H1 (cell line): ENCODE measurements at regions not wholly inside any gene's neighbourhood (a gene's known extent, or its start where the extent isn't known, plus 50 kb on each side); places are given as distances from the start of the nearest gene placed in this dataset.

Experiments used
- CTCF ChIA-PET: fragments of 300-600 bp; sonication (Branson Sonifier 250); formaldehyde crosslinking; loops from one replicate; lab custom pipeline; 2021; ENCODE audit not compliant: partially characterized antibody; lab: Charles Lee
- POLR2A ChIA-PET: fragments of 300-600 bp; sonication (Branson Sonifier 250); formaldehyde crosslinking; loops from one replicate; lab custom pipeline; 2021; ENCODE audit warnings: inconsistent platforms; ENCODE audit not compliant: partially characterized antibody; lab: Charles Lee
- DNase-seq, 2 experiments: peaks; one replicate each; pipeline versions ENCODE4 v3.0.0 to v3.0.0-alpha.2; 2010 to 2022; ENCODE audit warnings: low spot score in 2 of 2, low read depth in 1 of 2, mixed read lengths in 1 of 2
- FAIRE-seq: peaks from 2 replicates; lab custom pipeline; 2011; peaks lifted over from hg19 to GRCh38; lab: Jason Lieb, UNC
- H2AFZ ChIP-seq: 2 replicates; pipeline ENCODE4 v1.8.1; 2012; ENCODE audit warnings: low read length, inconsistent platforms
- H2AK5ac ChIP-seq: 2 replicates; pipeline ENCODE4 v1.6.1; 2013; ENCODE audit warnings: low read depth, low read length
- H2BK120ac ChIP-seq: replicated peaks from 2 replicates; pipeline ENCODE3; 2013; ENCODE audit warnings: low read depth, low read length, inconsistent platforms
- H2BK12ac ChIP-seq: 2 replicates; pipeline ENCODE4 v1.6.1; 2013; ENCODE audit warnings: low read depth, low read length
- H2BK15ac ChIP-seq: 2 replicates; pipeline ENCODE4 v1.6.1; 2013; ENCODE audit warnings: low read length
- H2BK20ac ChIP-seq: 2 replicates; pipeline ENCODE4 v1.6.1; 2013; ENCODE audit warnings: low read length
- H2BK5ac ChIP-seq: 2 replicates; pipeline ENCODE4 v1.6.1; 2013; ENCODE audit warnings: low read depth, low read length
- H3K14ac ChIP-seq: 2 replicates; pipeline ENCODE4 v1.6.1; 2013; ENCODE audit warnings: inconsistent platforms; ENCODE audit not compliant: insufficient read length
- H3K18ac ChIP-seq: 2 replicates; pipeline ENCODE4 v1.6.1; 2013; ENCODE audit warnings: low read length; ENCODE audit errors: extremely low read depth
- H3K23ac ChIP-seq: 2 replicates; pipeline ENCODE4 v1.6.1; 2013; ENCODE audit warnings: inconsistent platforms; ENCODE audit not compliant: insufficient read length
- H3K23me2 ChIP-seq: 2 replicates; pipeline ENCODE4 v1.6.1; 2013; ENCODE audit warnings: low read depth, low read length
- H3K27ac ChIP-seq: 2 replicates; pipeline ENCODE4 v1.6.1; 2011; ENCODE audit warnings: low read depth, low read length, inconsistent platforms
- H3K27me3 ChIP-seq, 4 experiments: replicated peaks in 1 of 4; 1 replicate in 1 of 4; 2 replicates in 3 of 4; pipeline versions ENCODE4 v1.6.1 to v1.8.1; 2011 to 2013; ENCODE audit warnings: low read length in 3 of 4, mild to moderate bottlenecking in 3 of 4, inconsistent platforms in 2 of 4, mixed read lengths in 2 of 4, moderate library complexity in 1 of 4; ENCODE audit not compliant: control insufficient read depth in 3 of 4, insufficient read depth in 3 of 4; ENCODE audit errors: extremely low read depth in 1 of 4
- H3K36me3 ChIP-seq, 4 experiments: 2 replicates each; pipeline versions ENCODE4 v1.6.1 to v1.8.1; 2011 to 2013; ENCODE audit warnings: mild to moderate bottlenecking in 4 of 4, low read length in 3 of 4, moderate library complexity in 2 of 4, control low read depth in 1 of 4, inconsistent platforms in 1 of 4; ENCODE audit not compliant: insufficient read depth in 4 of 4, control insufficient read depth in 2 of 4
- H3K4ac ChIP-seq: replicated peaks from 2 replicates; pipeline ENCODE3; 2013; ENCODE audit warnings: low read length, low read depth, mixed read lengths, inconsistent platforms; ENCODE audit not compliant: insufficient read length
- H3K4me1 ChIP-seq, 4 experiments: replicated peaks in 1 of 4; 1 replicate in 1 of 4; 2 replicates in 3 of 4; pipeline versions ENCODE4 v1.6.1 to v1.8.1; 2011 to 2013; ENCODE audit warnings: low read length in 3 of 4, inconsistent platforms in 2 of 4, mixed read lengths in 1 of 4; ENCODE audit not compliant: insufficient read depth in 4 of 4, control insufficient read depth in 3 of 4
- H3K4me2 ChIP-seq, 2 experiments: 2 replicates each; pipeline versions ENCODE4 v1.6.1 to v1.8.1; 2011 to 2013; ENCODE audit warnings: low read depth in 2 of 2, low read length in 2 of 2, control low read depth in 1 of 2, inconsistent platforms in 1 of 2, mild to moderate bottlenecking in 1 of 2; ENCODE audit not compliant: insufficient read depth in 1 of 2
- H3K4me3 ChIP-seq, 4 experiments: fragments of 200-600, 300-600 bp in 1 of 4; sonication (generic), shearing (Covaris generic), sonication (Bioruptor Twin) in 1 of 4; 2 replicates each; pipeline versions ENCODE4 v1.5.1 to v1.8.1; 2011 to 2016; ENCODE audit warnings: low read length in 4 of 4, low read depth in 3 of 4, control low read depth in 2 of 4, inconsistent platforms in 2 of 4, mild to moderate bottlenecking in 2 of 4, mixed read lengths in 1 of 4, moderate library complexity in 1 of 4; ENCODE audit not compliant: insufficient read depth in 2 of 4; ENCODE audit errors: extremely low read depth in 1 of 4
- H3K56ac ChIP-seq: replicated peaks from 2 replicates; pipeline ENCODE3; 2013; ENCODE audit warnings: low read depth, mild to moderate bottlenecking, mixed read lengths, low read length, inconsistent platforms; ENCODE audit not compliant: insufficient read length
- H3K79me1 ChIP-seq: 2 replicates; pipeline ENCODE4 v1.6.1; 2013; ENCODE audit warnings: low read depth, low read length, control low read depth
- H3K79me2 ChIP-seq, 2 experiments: 2 replicates each; pipeline versions ENCODE4 v1.6.1 to v1.8.1; 2012 to 2013; ENCODE audit warnings: low read length in 2 of 2, mild to moderate bottlenecking in 2 of 2, inconsistent platforms in 1 of 2; ENCODE audit not compliant: insufficient read depth in 2 of 2, control insufficient read depth in 1 of 2
- H3K9ac ChIP-seq, 4 experiments: replicated peaks in 1 of 4; 1 replicate in 1 of 4; 2 replicates in 3 of 4; pipeline versions ENCODE4 v1.6.1 to v1.8.1; 2011 to 2013; ENCODE audit warnings: low read depth in 3 of 4, low read length in 3 of 4, control low read depth in 2 of 4, mild to moderate bottlenecking in 2 of 4, moderate library complexity in 2 of 4, inconsistent platforms in 1 of 4; ENCODE audit errors: extremely low read depth in 1 of 4
- H3K9me3 ChIP-seq, 2 experiments: 2 replicates each; pipeline versions ENCODE4 v1.6.1 to v1.8.1; 2012 to 2013; ENCODE audit warnings: mild to moderate bottlenecking in 2 of 2, moderate library complexity in 2 of 2, control low read depth in 1 of 2, inconsistent platforms in 1 of 2, low read depth in 1 of 2, low read length in 1 of 2, mixed read lengths in 1 of 2; ENCODE audit not compliant: insufficient read depth in 2 of 2
- H4K20me1 ChIP-seq, 2 experiments: replicated peaks in 1 of 2; 2 replicates each; pipeline versions ENCODE3 to v1.8.1; 2011 to 2013; ENCODE audit warnings: inconsistent platforms in 2 of 2, low read length in 2 of 2, mild to moderate bottlenecking in 1 of 2; ENCODE audit not compliant: insufficient read depth in 2 of 2, control insufficient read depth in 1 of 2
- H4K5ac ChIP-seq: 2 replicates; pipeline ENCODE4 v1.6.1; 2013; ENCODE audit warnings: low read length, low read depth, mixed read lengths, inconsistent platforms; ENCODE audit not compliant: insufficient read length
- H4K8ac ChIP-seq: 2 replicates; pipeline ENCODE4 v1.8.0; 2013; ENCODE audit warnings: mild to moderate bottlenecking, moderate library complexity, low read length, inconsistent platforms; ENCODE audit not compliant: insufficient read depth; ENCODE audit errors: extremely low read depth
- H4K91ac ChIP-seq: replicated peaks from 2 replicates; pipeline ENCODE3; 2013; ENCODE audit warnings: low read length, mixed read lengths, inconsistent platforms; ENCODE audit not compliant: insufficient read length
- BACH1 ChIP-seq: IDR thresholded peaks from 2 replicates; pipeline ENCODE4 v1.6.1; 2012; ENCODE audit warnings: low read length, improper control_type of control experiment
- BRCA1 ChIP-seq: IDR thresholded peaks from 2 replicates; pipeline ENCODE4 v1.6.1; 2012; ENCODE audit warnings: low read depth, low read length, improper control_type of control experiment
- CHD2 ChIP-seq: IDR thresholded peaks from 2 replicates; pipeline ENCODE4 v1.6.1; 2012; ENCODE audit warnings: low read length, improper control_type of control experiment
- CTBP2 ChIP-seq: IDR thresholded peaks from 2 replicates; pipeline ENCODE4 v1.7.0; 2011; ENCODE audit warnings: borderline replicate concordance, mild to moderate bottlenecking, moderate library complexity, mixed read lengths, low read length; ENCODE audit not compliant: insufficient read depth, insufficient read length
- EGR1 ChIP-seq: IDR thresholded peaks from 2 replicates; pipeline ENCODE4 v1.6.1; 2011; ENCODE audit warnings: low read depth, low read length, borderline replicate concordance
- JUND ChIP-seq: IDR thresholded peaks from 2 replicates; pipeline ENCODE4 v1.6.1; 2011; ENCODE audit warnings: mild to moderate bottlenecking, improper control_type of control experiment, low read length
- POLR2AphosphoS5 ChIP-seq: IDR thresholded peaks from 2 replicates; pipeline ENCODE4 v1.6.1; 2011; ENCODE audit warnings: low read depth, low read length
- SIRT6 ChIP-seq: IDR thresholded peaks from one replicate; pipeline ENCODE4 v1.7.1; 2012; ENCODE audit warnings: low read length, inconsistent platforms
- SP4 ChIP-seq: IDR thresholded peaks from 2 replicates; pipeline ENCODE4 v1.6.1; 2012; ENCODE audit warnings: low read length, inconsistent platforms
- SRF ChIP-seq: IDR thresholded peaks from 2 replicates; pipeline ENCODE4 v1.6.1; 2011; ENCODE audit warnings: mild to moderate bottlenecking, low read depth, low read length, moderate library complexity
- TAF7 ChIP-seq: optimal IDR thresholded peaks from 2 replicates; pipeline ENCODE3; 2011; ENCODE audit warnings: low read depth, mild to moderate bottlenecking, inconsistent platforms, low read length, moderate library complexity, borderline replicate concordance
- TBP ChIP-seq: IDR thresholded peaks from 2 replicates; pipeline ENCODE4 v1.6.1; 2011; ENCODE audit warnings: low read depth, low read length, improper control_type of control experiment
- TCF12 ChIP-seq: IDR thresholded peaks from 2 replicates; pipeline ENCODE4 v1.6.1; 2011; ENCODE audit warnings: low read depth, mild to moderate bottlenecking, low read length
- TEAD4 ChIP-seq: IDR thresholded peaks from 2 replicates; pipeline ENCODE4 v1.6.1; 2012; ENCODE audit warnings: low read depth, low read length, inconsistent platforms, mixed read lengths

DNA sequence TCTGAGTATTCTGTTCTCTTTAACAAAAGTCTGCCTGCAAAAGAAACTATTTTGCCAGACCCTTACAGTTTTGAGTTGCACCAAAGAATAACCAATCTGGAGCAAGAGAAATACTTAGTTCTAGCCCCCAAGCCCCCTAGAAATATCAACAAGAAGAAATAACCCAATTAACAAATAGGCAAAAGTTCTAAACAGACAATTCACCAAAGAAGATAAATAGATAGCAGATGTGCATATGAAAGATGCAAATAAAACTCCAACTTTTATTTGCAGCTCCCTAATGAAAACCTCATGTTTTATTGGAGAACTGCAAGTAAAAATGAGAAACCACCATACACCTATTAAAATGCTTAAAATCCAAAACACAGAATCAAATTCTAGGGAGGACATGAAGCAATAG lies 1308.0 kb downstream of the CDH11 start:
- ChIA-PET CTCF (no interaction called here), POLR2A (no interaction called here)
- FAIRE-seq (no peak), DNase-seq (no peak)
- Histone ChIP-seq H3K27me3 (no peaks in the 10 kb centered on the region), H2AFZ (no peak overlapping the region), H2BK5ac (no peak overlapping the region), H3K79me2 (no peaks in the 10 kb centered on the region), H3K79me1 (no peaks in the 10 kb centered on the region), H4K8ac (no peak overlapping the region), H3K56ac (no peak overlapping the region), H2BK15ac (no peak overlapping the region), H3K18ac (no peak overlapping the region), H2BK120ac (no peak overlapping the region), H3K4me3 (no peak overlapping the region), H2BK20ac (no peak overlapping the region), H3K36me3 (no peaks in the 10 kb centered on the region), H2AK5ac (no peak overlapping the region), H3K9me3 (no peaks in the 10 kb centered on the region; a peak in 1 of 4 replicates), H3K27ac (no peak overlapping the region), H3K23me2 (no peaks in the 10 kb centered on the region), H4K5ac (no peak overlapping the region), H3K14ac (no peak overlapping the region), H3K9ac (no peak overlapping the region), H3K4me1 (peaks cover 0 to 4% (median 1%) of the 10 kb centered on the region in 4 experiments; a peak in 2 of 7 replicates), H3K4me2 (no peak overlapping the region), H2BK12ac (no peak overlapping the region), H4K20me1 (no peaks in the 10 kb centered on the region), H4K91ac (no peak overlapping the region), H3K4ac (no peak overlapping the region), H3K23ac (no peak overlapping the region)
- TF ChIP-seq SP4 = no peak
- TF ChIP-seq JUND = no peak
- TF ChIP-seq SIRT6 = no peak
- TF ChIP-seq SRF = no peak
- no peak for TF ChIP-seq TCF12
- no peak for TF ChIP-seq BACH1
- TF ChIP-seq BRCA1 = no peak
- no peak for TF ChIP-seq EGR1
- TF ChIP-seq TBP = no peak
- TF ChIP-seq POLR2AphosphoS5 = no peak
- no peak for TF ChIP-seq CHD2
- TF ChIP-seq TEAD4 = no peak
- TF ChIP-seq CTBP2 = no peak
- no peak for TF ChIP-seq TAF7
